AG04449 (cell line): ENCODE measurements at regions not wholly inside any gene's neighbourhood (a gene's known extent, or its start where the extent isn't known, plus 50 kb on each side); places are given as distances from the start of the nearest gene placed in this dataset.
"Not testable (repeated sequence)": the region's sequence is repeated elsewhere in the genome, so short reads cannot be mapped to it uniquely, and the experiment has no call there.

Experiments
- CTCF ChIA-PET: fragments of 350-600 bp; formaldehyde crosslinking; extraction: SDS; loops from one replicate; lab custom pipeline; 2021; ENCODE audit warnings: antibody characterized with exemption; lab: Yijun Ruan, JAX
- POLR2A ChIA-PET: fragments of 400-600, 350-600 bp; formaldehyde crosslinking; extraction: SDS; loops from one replicate; lab custom pipeline; 2020; ENCODE audit warnings: antibody characterized with exemption, inconsistent platforms; lab: Yijun Ruan, JAX
- DNase-seq: peaks from one replicate; pipeline ENCODE4 v3.0.0-alpha.2; 2010; ENCODE audit warnings: low read depth, low spot score
- H3K4me3 ChIP-seq: 2 replicates; pipeline ENCODE4 v1.5.1; 2011; ENCODE audit warnings: low read depth, mild to moderate bottlenecking, control low read depth, low read length
- CTCF ChIP-seq: IDR thresholded peaks from one replicate; pipeline ENCODE4 v1.5.1; 2011; ENCODE audit warnings: mild to moderate bottlenecking, moderate library complexity, low read length, control low read depth, inconsistent platforms; ENCODE audit not compliant: insufficient read depth; ENCODE audit errors: missing control alignments

GRCh38 chrX:27254656-27255055 is 208.5 kb downstream of the PPP4R3C start:
- POLR2A ChIA-PET = no interaction called here
- no peak for DNase-seq
- no peak for TF ChIP-seq CTCF
- CTCF ChIA-PET = no interaction called here
- no peak overlapping the region for H3K4me3 ChIP-seq

GRCh38 chrX:27251369-27251768 is 211.8 kb downstream of the PPP4R3C start:
- TF ChIP-seq CTCF = no peak
- ChIA-PET POLR2A (no interaction called here), CTCF (no interaction called here)
- no peak for DNase-seq
- H3K4me3 ChIP-seq = no peak overlapping the region

GRCh38 chrX:27242581-27242980 is 220.6 kb downstream of the PPP4R3C start:
- CTCF ChIA-PET = no interaction called here

GRCh38 chrX:27241981-27242380 is 221.2 kb downstream of the PPP4R3C start:
- ChIA-PET CTCF (no interaction called here), POLR2A (no interaction called here)
- no peak for TF ChIP-seq CTCF

More at GRCh38 chrX:27242581-27242980, 220.6 kb downstream of the PPP4R3C start:
- H3K4me3 ChIP-seq = no peak overlapping the region
- TF ChIP-seq CTCF = no peak
- DNase-seq = no peak
- POLR2A ChIA-PET = no interaction called here

GRCh38 chrX:27240042-27240441 is 223.1 kb downstream of the PPP4R3C start:
- POLR2A ChIA-PET, DNase-seq, CTCF ChIA-PET, H3K4me3 ChIP-seq: not testable (repeated sequence)

More at GRCh38 chrX:27241981-27242380, 221.2 kb downstream of the PPP4R3C start:
- H3K4me3 ChIP-seq = no peak overlapping the region
- no peak for DNase-seq

GRCh38 chrX:27236681-27237080 is 226.5 kb downstream of the PPP4R3C start:
- ChIA-PET POLR2A (no interaction called here), CTCF (no interaction called here)
- no peak overlapping the region for H3K4me3 ChIP-seq
- no peak for DNase-seq
- TF ChIP-seq CTCF = no peak

GRCh38 chrX:27229721-27230120 is 233.4 kb downstream of the PPP4R3C start:
- TF ChIP-seq CTCF = no peak
- H3K4me3 ChIP-seq = no peak overlapping the region
- ChIA-PET POLR2A (no interaction called here), CTCF (no interaction called here)
- no peak for DNase-seq
